Right atrium auricular region (tissue), 2 donors: ENCODE measurements at regions not wholly inside any gene's neighbourhood (a gene's known extent, or its start where the extent isn't known, plus 50 kb on each side); places are given as distances from the start of the nearest gene placed in this dataset.

Experiments used
- DNase-seq: peaks from one replicate; pipeline ENCODE4 v3.0.0-alpha.2; 2019; ENCODE audit warnings: low spot score
- H3K27ac ChIP-seq, 2 donors: fragments of 200-600 bp; sonication (generic); 1 replicate in 1 of 2; 2 replicates in 1 of 2; pipeline ENCODE4 v1.5.1; 2016 to 2019
- H3K27me3 ChIP-seq, 2 donors: fragments of 200-600 bp; sonication (generic); one replicate each; pipeline versions ENCODE4 v1.5.1 to v1.6.0; 2017 to 2019
- H3K36me3 ChIP-seq: fragments of 200-600 bp; sonication (generic); one replicate; pipeline ENCODE4 v1.5.1; 2016
- H3K4me1 ChIP-seq, 2 donors: fragments of 200-600 bp; sonication (generic); one replicate each; pipeline versions ENCODE4 v1.5.1 to v1.6.0; 2017 to 2019
- H3K4me3 ChIP-seq, 2 donors: fragments of 200-600 bp; sonication (generic); 1 replicate in 1 of 2; 2 replicates in 1 of 2; pipeline ENCODE4 v1.5.1; 2017 to 2019; ENCODE audit warnings: mild to moderate bottlenecking in 1 of 2, moderate library complexity in 1 of 2
- H3K9me3 ChIP-seq, 2 donors: fragments of 200-600 bp; sonication (generic); one replicate each; pipeline ENCODE4 v1.5.1; 2019
- CTCF ChIP-seq, 2 donors: fragments of 200-600 bp; sonication (generic); IDR thresholded peaks; one replicate each; pipeline ENCODE4 v1.5.1; 2019; ENCODE audit warnings: antibody characterized with exemption in 2 of 2

GRCh38 chr4:187191676-187192075 is 468.0 kb upstream of the FAT1 start:
- H3K27ac ChIP-seq = no peak overlapping the region
- H3K4me3 ChIP-seq = no peak overlapping the region
- H3K4me1 ChIP-seq = no peaks in the 10 kb centered on the region
- no peaks in the 10 kb centered on the region for H3K27me3 ChIP-seq
- no peak for TF ChIP-seq CTCF (IDR thresholded peaks at IDR 0.05)
- no peaks in the 10 kb centered on the region for H3K9me3 ChIP-seq
- no peaks in the 10 kb centered on the region for H3K36me3 ChIP-seq
- no peak for DNase-seq

- DNase-seq = no peak
- Histone ChIP-seq H3K9me3 (no peaks in the 10 kb centered on the region), H3K27me3 (no peaks in the 10 kb centered on the region), H3K27ac (no peak overlapping the region), H3K4me3 (no peak overlapping the region), H3K4me1 (no peaks in the 10 kb centered on the region), H3K36me3 (no peaks in the 10 kb centered on the region)
- TF ChIP-seq CTCF (IDR thresholded peaks at IDR 0.05) = no peak
These were observed 468.6 kb upstream of the FAT1 start for GRCh38 chr4:187192266-187192665.

GRCh38 chr4:187193141-187193540 is 469.5 kb upstream of the FAT1 start:
- Histone ChIP-seq H3K27ac (no peak overlapping the region), H3K9me3 (peaks cover 0 to 5% of the 10 kb centered on the region in 2 donors), H3K36me3 (no peaks in the 10 kb centered on the region), H3K4me1 (no peaks in the 10 kb centered on the region), H3K4me3 (no peak overlapping the region), H3K27me3 (no peaks in the 10 kb centered on the region)
- no peak for DNase-seq
- no peak for TF ChIP-seq CTCF (IDR thresholded peaks at IDR 0.05)

GRCh38 chr4:187204389-187204918 is 480.8 kb upstream of the FAT1 start:
- Histone ChIP-seq H3K4me1 (no peaks in the 10 kb centered on the region), H3K27me3 (no peaks in the 10 kb centered on the region), H3K36me3 (no peaks in the 10 kb centered on the region), H3K27ac (no peak overlapping the region), H3K4me3 (no peak overlapping the region), H3K9me3 (peaks cover 0 to 19% of the 10 kb centered on the region in 2 donors)
- no peak for TF ChIP-seq CTCF (IDR thresholded peaks at IDR 0.05)
- no peak for DNase-seq

- H3K27ac ChIP-seq = no peak overlapping the region
- no peak for DNase-seq
- H3K4me1 ChIP-seq = no peaks in the 10 kb centered on the region
- H3K4me3 ChIP-seq = no peak overlapping the region
- no peak for TF ChIP-seq CTCF (IDR thresholded peaks at IDR 0.05)
- H3K36me3 ChIP-seq = no peaks in the 10 kb centered on the region
- H3K27me3 ChIP-seq = no peaks in the 10 kb centered on the region
- peaks cover 0 to 9% of the 10 kb centered on the region in 2 donors for H3K9me3 ChIP-seq
These were observed 484.3 kb upstream of the FAT1 start for GRCh38 chr4:187207931-187208330.

- no peak overlapping the region for H3K27ac ChIP-seq
- H3K4me3 ChIP-seq = no peak overlapping the region
- no peak for DNase-seq
- H3K27me3 ChIP-seq = no peaks in the 10 kb centered on the region
- TF ChIP-seq CTCF (IDR thresholded peaks at IDR 0.05) = no peak
- H3K36me3 ChIP-seq = no peaks in the 10 kb centered on the region
- no peaks in the 10 kb centered on the region for H3K4me1 ChIP-seq
- H3K9me3 ChIP-seq = peaks cover 0 to 9% of the 10 kb centered on the region in 2 donors
These were observed 485.0 kb upstream of the FAT1 start for GRCh38 chr4:187208651-187209050.
